ENCODE measurements at regions not wholly inside any gene's neighbourhood (a gene's known extent, or its start where the extent isn't known, plus 50 kb on each side); places are given as distances from the start of the nearest gene placed in this dataset.

GRCh38 chr5:155512329-155512728 is 498.8 kb downstream of the KIF4B start:
- Histone ChIP-seq H3K36me3 (ENCODE audit: control insufficient read depth in 2 of 2, extremely low read depth in 1 of 2, insufficient read depth in 2 of 2, low read length in 2 of 2) (no peaks in the 10 kb centered on the region), H3K9me1 (replicated peaks; ENCODE audit: control insufficient read depth, extremely low read depth, insufficient read depth, low read length) (no peaks in the 10 kb centered on the region), H4K20me1 (replicated peaks; ENCODE audit: control insufficient read depth, extremely low read depth, insufficient read depth, low read length) (no peaks in the 10 kb centered on the region), H3K9ac (replicated peaks; ENCODE audit: extremely low read depth, insufficient read depth, low read length) (no peak overlapping the region), H3K9me3 (replicated peaks; ENCODE audit: control insufficient read depth, insufficient read depth, low read length) (peaks cover 2% of the 10 kb centered on the region), H3K27me3 (ENCODE audit: control insufficient read depth in 2 of 2, insufficient read depth in 2 of 2, low read length in 2 of 2) (no peaks in the 10 kb centered on the region), H2AFZ (ENCODE audit: low read depth, low read length) (no peak overlapping the region), H3K4me1 (ENCODE audit: control insufficient read depth, extremely low read depth, insufficient read depth, low read length) (no peaks in the 10 kb centered on the region), H3K79me2 (ENCODE audit: control insufficient read depth, insufficient read depth, low read length) (no peaks in the 10 kb centered on the region), H3K27ac (ENCODE audit: insufficient read depth, low read depth, low read length) (no peak overlapping the region), H3K4me3 (replicated peaks in 1 of 3; ENCODE audit: insufficient read depth in 1 of 3, low read depth in 1 of 3, low read length in 3 of 3) (no peak overlapping the region), H3K4me2 (ENCODE audit: insufficient read depth, low read length) (no peak overlapping the region)
- TF ChIP-seq FOS (IDR thresholded peaks at IDR 0.05; ENCODE audit: borderline replicate concordance, insufficient read depth, low read length) (no peak), GATA2 (IDR thresholded peaks at IDR 0.05; ENCODE audit: insufficient read depth, insufficient read length, low read depth, low read length) (no peak), MAX (IDR thresholded peaks at IDR 0.05; ENCODE audit: insufficient read depth, insufficient read length) (no peak), POLR2A (IDR thresholded peaks at IDR 0.05; ENCODE audit: low read depth, low read length) (no peak)
- intact Hi-C loops (cut with micrococcal nuclease) (no loop called here), dilution Hi-C loops (cut with MboI; ENCODE audit: extremely low pct_ligation_motif_present, low sequenced_read_pairs) (no loop called here)
- DNase-seq (ENCODE audit: low read depth, low spot score) (no peak), FAIRE-seq (no peak)
- BruUV-seq (replicated peaks) = no TSS peak
- POLR2A ChIA-PET = no interaction called here
- CTCF ChIA-PET = no interaction called here

- intact Hi-C loops (cut with micrococcal nuclease) (no loop called here), dilution Hi-C loops (cut with MboI; ENCODE audit: extremely low pct_ligation_motif_present, low sequenced_read_pairs) (no loop called here)
- no peak overlapping the region for H3K4me3 ChIP-seq (replicated peaks in 1 of 3; ENCODE audit: insufficient read depth in 1 of 3, low read depth in 1 of 3, low read length in 3 of 3)
- no peaks in the 10 kb centered on the region for H3K4me1 ChIP-seq (ENCODE audit: control insufficient read depth, extremely low read depth, insufficient read depth, low read length)
- no peaks in the 10 kb centered on the region for H4K20me1 ChIP-seq (replicated peaks; ENCODE audit: control insufficient read depth, extremely low read depth, insufficient read depth, low read length)
- no peaks in the 10 kb centered on the region for H3K36me3 ChIP-seq (ENCODE audit: control insufficient read depth in 2 of 2, extremely low read depth in 1 of 2, insufficient read depth in 2 of 2, low read length in 2 of 2)
- FAIRE-seq (no peak), DNase-seq (ENCODE audit: low read depth, low spot score) (no peak)
- no peak for TF ChIP-seq MAX (IDR thresholded peaks at IDR 0.05; ENCODE audit: insufficient read depth, insufficient read length)
- TF ChIP-seq MYC (IDR thresholded peaks at IDR 0.05; ENCODE audit: low read depth, low read length) = no peak
- TF ChIP-seq POLR2AphosphoS5 (IDR thresholded peaks at IDR 0.05; ENCODE audit: insufficient read depth, low read depth, low read length) = no peak
- no peak for TF ChIP-seq CTCF (IDR thresholded peaks at IDR 0.05; ENCODE audit: extremely low read depth in 1 of 2, insufficient read depth in 1 of 2, low read depth in 1 of 2, low read length in 2 of 2)
- TF ChIP-seq POLR2A (IDR thresholded peaks at IDR 0.05; ENCODE audit: low read depth, low read length) = no peak
- no peak for TF ChIP-seq JUN (IDR thresholded peaks at IDR 0.05; ENCODE audit: borderline replicate concordance, insufficient read depth, insufficient read length, low read depth)
- no peak for TF ChIP-seq EZH2 (IDR thresholded peaks at IDR 0.05; ENCODE audit: borderline replicate concordance, low read depth, low read length, severe bottlenecking)
- no peak for TF ChIP-seq FOS (IDR thresholded peaks at IDR 0.05; ENCODE audit: borderline replicate concordance, insufficient read depth, low read length)
- no peaks in the 10 kb centered on the region for H3K27me3 ChIP-seq (ENCODE audit: control insufficient read depth in 2 of 2, insufficient read depth in 2 of 2, low read length in 2 of 2)
- CTCF ChIA-PET = no interaction called here
- no peaks in the 10 kb centered on the region for H3K9me1 ChIP-seq (replicated peaks; ENCODE audit: control insufficient read depth, extremely low read depth, insufficient read depth, low read length)
- POLR2A ChIA-PET = no interaction called here
- H3K9ac ChIP-seq (replicated peaks; ENCODE audit: extremely low read depth, insufficient read depth, low read length) = no peak overlapping the region
- no peak overlapping the region for H2AFZ ChIP-seq (ENCODE audit: low read depth, low read length)
- H3K4me2 ChIP-seq (ENCODE audit: insufficient read depth, low read length) = no peak overlapping the region
- no TSS peak for BruUV-seq (replicated peaks)
- H3K27ac ChIP-seq (ENCODE audit: insufficient read depth, low read depth, low read length) = no peak overlapping the region
- H3K79me2 ChIP-seq (ENCODE audit: control insufficient read depth, insufficient read depth, low read length) = no peaks in the 10 kb centered on the region
- H3K9me3 ChIP-seq (replicated peaks; ENCODE audit: control insufficient read depth, insufficient read depth, low read length) = peaks cover 2% of the 10 kb centered on the region
These were observed 500.6 kb downstream of the KIF4B start for GRCh38 chr5:155514105-155514563.

Measured in endothelial cell of umbilical vein (primary cell).